HepG2 (cell line): ENCODE measurements at regions not wholly inside any gene's neighbourhood (a gene's known extent, or its start where the extent isn't known, plus 50 kb on each side); places are given as distances from the start of the nearest gene placed in this dataset.

Experiments used
- MLLT10 ChIP-seq: sonication (generic); formaldehyde crosslinking; IDR thresholded peaks from 2 replicates; pipeline ENCODE4 v1.4.0; 2020; ENCODE audit warnings: missing genetic modification reagents
- RORA ChIP-seq: sonication (generic); formaldehyde crosslinking; IDR thresholded peaks from 2 replicates; pipeline ENCODE4 v1.5.0; 2020; ENCODE audit warnings: mild to moderate bottlenecking, missing genetic modification reagents, moderate library complexity
- SALL2 ChIP-seq: sonication (generic); formaldehyde crosslinking; IDR thresholded peaks from 2 replicates; pipeline ENCODE4 v1.8.1; 2023; ENCODE audit warnings: mild to moderate bottlenecking, missing genetic modification reagents, inconsistent platforms
- SMYD3 ChIP-seq: sonication (generic); formaldehyde crosslinking; IDR thresholded peaks from 2 replicates; pipeline ENCODE4 v1.8.1; 2023; ENCODE audit warnings: mild to moderate bottlenecking, missing genetic modification reagents
- ZNF788 ChIP-seq: sonication (generic); formaldehyde crosslinking; IDR thresholded peaks from 2 replicates; pipeline ENCODE4 v1.5.0; 2020; ENCODE audit warnings: mild to moderate bottlenecking, missing genetic modification reagents, borderline replicate concordance
- TF ChIP-seq, protein P1 (sequence below): sonication (generic); formaldehyde crosslinking; IDR thresholded peaks from one replicate; pipeline ENCODE4 v1.5.1; 2020; ENCODE audit warnings: mild to moderate bottlenecking, missing genetic modification reagents; ENCODE audit errors: not compliant biosample characterization
- TF ChIP-seq, protein P2 (sequence below): sonication (generic); formaldehyde crosslinking; IDR thresholded peaks from 2 replicates; pipeline ENCODE4 v1.8.0; 2022; ENCODE audit warnings: low read depth, missing genetic modification reagents
- TF ChIP-seq, protein P3 (sequence below): sonication (generic); formaldehyde crosslinking; IDR thresholded peaks from 2 replicates; pipeline ENCODE4 v1.5.1; 2020; ENCODE audit warnings: mild to moderate bottlenecking, missing genetic modification reagents, borderline replicate concordance
- TF ChIP-seq, protein P4 (sequence below): sonication (generic); formaldehyde crosslinking; IDR thresholded peaks from 2 replicates; pipeline ENCODE4 v1.5.0; 2020; ENCODE audit warnings: missing genetic modification reagents
- TF ChIP-seq, protein P5 (sequence below): sonication (generic); formaldehyde crosslinking; IDR thresholded peaks from 2 replicates; pipeline ENCODE4 v1.8.1; 2022; ENCODE audit warnings: mild to moderate bottlenecking, missing genetic modification reagents

DNA sequence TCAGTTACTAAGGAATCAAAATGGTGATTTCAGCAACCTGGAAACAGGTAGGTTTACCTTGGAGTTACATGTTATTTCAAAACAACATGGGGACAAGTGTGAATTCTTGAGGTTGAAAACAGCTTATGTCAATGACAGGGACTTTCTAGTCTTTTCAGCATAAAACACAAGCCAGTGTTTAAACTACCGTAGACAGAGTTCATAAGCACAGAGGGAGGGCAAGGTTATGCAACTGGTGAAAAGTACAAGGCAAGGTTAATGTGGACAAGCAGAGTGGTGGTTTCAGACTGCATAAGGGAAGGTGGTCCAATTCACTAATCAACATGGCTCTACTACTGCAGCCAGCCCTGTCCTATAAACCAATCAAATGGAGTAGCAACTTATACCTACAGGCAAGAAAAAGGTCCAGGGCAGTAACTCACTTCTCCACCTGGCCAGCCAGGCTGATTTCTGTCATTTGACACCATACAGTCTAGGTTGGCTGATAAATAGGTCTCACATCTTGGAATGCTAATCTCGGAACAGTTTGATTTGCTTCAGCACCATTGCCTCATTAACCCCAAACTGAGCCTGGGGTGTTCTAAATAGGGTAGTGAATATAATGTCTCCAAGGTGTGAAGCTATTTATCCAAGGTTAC lies 250.3 kb upstream of the PROX1 start (continued):
- TF ChIP-seq, protein P1, sequence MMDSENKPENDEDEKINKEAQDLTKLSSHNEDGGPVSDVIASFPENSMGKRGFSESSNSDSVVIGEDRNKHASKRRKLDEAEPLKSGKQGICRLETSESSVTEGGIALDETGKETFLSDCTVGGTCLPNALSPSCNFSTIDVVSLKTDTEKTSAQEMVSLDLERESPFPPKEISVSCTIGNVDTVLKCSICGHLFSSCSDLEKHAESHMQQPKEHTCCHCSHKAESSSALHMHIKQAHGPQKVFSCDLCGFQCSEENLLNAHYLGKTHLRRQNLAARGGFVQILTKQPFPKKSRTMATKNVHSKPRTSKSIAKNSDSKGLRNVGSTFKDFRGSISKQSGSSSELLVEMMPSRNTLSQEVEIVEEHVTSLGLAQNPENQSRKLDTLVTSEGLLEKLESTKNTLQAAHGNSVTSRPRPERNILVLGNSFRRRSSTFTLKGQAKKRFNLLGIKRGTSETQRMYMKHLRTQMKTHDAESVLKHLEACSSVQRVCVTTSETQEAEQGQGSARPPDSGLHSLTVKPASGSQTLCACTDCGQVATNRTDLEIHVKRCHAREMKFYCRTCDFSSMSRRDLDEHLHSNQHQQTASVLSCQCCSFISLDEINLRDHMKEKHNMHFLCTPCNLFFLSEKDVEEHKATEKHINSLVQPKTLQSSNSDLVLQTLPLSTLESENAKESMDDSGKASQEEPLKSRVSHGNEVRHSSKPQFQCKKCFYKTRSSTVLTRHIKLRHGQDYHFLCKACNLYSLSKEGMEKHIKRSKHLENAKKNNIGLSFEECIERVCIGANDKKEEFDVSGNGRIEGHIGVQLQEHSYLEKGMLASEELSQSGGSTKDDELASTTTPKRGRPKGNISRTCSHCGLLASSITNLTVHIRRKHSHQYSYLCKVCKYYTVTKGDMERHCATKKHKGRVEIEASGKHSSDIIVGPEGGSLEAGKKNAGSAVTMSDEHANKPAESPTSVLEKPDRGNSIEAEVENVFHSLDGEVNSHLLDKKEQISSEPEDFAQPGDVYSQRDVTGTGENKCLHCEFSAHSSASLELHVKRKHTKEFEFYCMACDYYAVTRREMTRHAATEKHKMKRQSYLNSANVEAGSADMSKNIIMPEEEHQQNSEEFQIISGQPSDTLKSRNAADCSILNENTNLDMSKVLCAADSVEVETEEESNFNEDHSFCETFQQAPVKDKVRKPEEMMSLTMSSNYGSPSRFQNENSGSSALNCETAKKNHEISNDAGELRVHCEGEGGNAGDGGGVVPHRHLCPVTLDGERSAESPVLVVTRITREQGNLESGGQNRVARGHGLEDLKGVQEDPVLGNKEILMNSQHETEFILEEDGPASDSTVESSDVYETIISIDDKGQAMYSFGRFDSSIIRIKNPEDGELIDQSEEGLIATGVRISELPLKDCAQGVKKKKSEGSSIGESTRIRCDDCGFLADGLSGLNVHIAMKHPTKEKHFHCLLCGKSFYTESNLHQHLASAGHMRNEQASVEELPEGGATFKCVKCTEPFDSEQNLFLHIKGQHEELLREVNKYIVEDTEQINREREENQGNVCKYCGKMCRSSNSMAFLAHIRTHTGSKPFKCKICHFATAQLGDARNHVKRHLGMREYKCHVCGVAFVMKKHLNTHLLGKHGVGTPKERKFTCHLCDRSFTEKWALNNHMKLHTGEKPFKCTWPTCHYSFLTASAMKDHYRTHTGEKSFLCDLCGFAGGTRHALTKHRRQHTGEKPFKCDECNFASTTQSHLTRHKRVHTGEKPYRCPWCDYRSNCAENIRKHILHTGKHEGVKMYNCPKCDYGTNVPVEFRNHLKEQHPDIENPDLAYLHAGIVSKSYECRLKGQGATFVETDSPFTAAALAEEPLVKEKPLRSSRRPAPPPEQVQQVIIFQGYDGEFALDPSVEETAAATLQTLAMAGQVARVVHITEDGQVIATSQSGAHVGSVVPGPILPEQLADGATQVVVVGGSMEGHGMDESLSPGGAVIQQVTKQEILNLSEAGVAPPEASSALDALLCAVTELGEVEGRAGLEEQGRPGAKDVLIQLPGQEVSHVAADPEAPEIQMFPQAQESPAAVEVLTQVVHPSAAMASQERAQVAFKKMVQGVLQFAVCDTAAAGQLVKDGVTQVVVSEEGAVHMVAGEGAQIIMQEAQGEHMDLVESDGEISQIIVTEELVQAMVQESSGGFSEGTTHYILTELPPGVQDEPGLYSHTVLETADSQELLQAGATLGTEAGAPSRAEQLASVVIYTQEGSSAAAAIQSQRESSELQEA (CRISPR knock-in tag), result no peak
- TF ChIP-seq, protein P2, sequence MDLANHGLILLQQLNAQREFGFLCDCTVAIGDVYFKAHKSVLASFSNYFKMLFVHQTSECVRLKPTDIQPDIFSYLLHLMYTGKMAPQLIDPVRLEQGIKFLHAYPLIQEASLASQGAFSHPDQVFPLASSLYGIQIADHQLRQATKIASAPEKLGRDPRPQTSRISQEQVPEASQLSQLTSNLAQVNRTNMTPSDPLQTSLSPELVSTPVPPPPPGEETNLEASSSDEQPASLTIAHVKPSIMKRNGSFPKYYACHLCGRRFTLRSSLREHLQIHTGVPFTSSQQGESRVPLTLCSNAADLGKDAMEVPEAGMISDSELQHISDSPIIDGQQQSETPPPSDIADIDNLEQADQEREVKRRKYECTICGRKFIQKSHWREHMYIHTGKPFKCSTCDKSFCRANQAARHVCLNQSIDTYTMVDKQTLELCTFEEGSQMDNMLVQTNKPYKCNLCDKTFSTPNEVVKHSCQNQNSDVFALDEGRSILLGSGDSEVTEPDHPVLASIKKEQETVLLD (CRISPR knock-in tag), result no peak
- TF ChIP-seq ZNF788 (peak; percentile 52; the same call in 1 of the 2 replicates), SMYD3 (CRISPR knock-in tag) (no peak), SALL2 (CRISPR knock-in tag) (peak; percentile 70; the same call in 1 of the 2 replicates), MLLT10 (no peak), RORA (no peak)
- TF ChIP-seq, protein P3, sequence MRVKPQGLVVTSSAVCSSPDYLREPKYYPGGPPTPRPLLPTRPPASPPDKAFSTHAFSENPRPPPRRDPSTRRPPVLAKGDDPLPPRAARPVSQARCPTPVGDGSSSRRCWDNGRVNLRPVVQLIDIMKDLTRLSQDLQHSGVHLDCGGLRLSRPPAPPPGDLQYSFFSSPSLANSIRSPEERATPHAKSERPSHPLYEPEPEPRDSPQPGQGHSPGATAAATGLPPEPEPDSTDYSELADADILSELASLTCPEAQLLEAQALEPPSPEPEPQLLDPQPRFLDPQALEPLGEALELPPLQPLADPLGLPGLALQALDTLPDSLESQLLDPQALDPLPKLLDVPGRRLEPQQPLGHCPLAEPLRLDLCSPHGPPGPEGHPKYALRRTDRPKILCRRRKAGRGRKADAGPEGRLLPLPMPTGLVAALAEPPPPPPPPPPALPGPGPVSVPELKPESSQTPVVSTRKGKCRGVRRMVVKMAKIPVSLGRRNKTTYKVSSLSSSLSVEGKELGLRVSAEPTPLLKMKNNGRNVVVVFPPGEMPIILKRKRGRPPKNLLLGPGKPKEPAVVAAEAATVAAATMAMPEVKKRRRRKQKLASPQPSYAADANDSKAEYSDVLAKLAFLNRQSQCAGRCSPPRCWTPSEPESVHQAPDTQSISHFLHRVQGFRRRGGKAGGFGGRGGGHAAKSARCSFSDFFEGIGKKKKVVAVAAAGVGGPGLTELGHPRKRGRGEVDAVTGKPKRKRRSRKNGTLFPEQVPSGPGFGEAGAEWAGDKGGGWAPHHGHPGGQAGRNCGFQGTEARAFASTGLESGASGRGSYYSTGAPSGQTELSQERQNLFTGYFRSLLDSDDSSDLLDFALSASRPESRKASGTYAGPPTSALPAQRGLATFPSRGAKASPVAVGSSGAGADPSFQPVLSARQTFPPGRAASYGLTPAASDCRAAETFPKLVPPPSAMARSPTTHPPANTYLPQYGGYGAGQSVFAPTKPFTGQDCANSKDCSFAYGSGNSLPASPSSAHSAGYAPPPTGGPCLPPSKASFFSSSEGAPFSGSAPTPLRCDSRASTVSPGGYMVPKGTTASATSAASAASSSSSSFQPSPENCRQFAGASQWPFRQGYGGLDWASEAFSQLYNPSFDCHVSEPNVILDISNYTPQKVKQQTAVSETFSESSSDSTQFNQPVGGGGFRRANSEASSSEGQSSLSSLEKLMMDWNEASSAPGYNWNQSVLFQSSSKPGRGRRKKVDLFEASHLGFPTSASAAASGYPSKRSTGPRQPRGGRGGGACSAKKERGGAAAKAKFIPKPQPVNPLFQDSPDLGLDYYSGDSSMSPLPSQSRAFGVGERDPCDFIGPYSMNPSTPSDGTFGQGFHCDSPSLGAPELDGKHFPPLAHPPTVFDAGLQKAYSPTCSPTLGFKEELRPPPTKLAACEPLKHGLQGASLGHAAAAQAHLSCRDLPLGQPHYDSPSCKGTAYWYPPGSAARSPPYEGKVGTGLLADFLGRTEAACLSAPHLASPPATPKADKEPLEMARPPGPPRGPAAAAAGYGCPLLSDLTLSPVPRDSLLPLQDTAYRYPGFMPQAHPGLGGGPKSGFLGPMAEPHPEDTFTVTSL (CRISPR knock-in tag), result peak; percentile 94
- TF ChIP-seq, protein P4, sequence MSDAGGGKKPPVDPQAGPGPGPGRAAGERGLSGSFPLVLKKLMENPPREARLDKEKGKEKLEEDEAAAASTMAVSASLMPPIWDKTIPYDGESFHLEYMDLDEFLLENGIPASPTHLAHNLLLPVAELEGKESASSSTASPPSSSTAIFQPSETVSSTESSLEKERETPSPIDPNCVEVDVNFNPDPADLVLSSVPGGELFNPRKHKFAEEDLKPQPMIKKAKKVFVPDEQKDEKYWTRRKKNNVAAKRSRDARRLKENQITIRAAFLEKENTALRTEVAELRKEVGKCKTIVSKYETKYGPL (CRISPR knock-in tag), result peak; percentile 100
- TF ChIP-seq, protein P5, sequence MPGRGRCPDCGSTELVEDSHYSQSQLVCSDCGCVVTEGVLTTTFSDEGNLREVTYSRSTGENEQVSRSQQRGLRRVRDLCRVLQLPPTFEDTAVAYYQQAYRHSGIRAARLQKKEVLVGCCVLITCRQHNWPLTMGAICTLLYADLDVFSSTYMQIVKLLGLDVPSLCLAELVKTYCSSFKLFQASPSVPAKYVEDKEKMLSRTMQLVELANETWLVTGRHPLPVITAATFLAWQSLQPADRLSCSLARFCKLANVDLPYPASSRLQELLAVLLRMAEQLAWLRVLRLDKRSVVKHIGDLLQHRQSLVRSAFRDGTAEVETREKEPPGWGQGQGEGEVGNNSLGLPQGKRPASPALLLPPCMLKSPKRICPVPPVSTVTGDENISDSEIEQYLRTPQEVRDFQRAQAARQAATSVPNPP, result no peak
